ENCODE measurements at regions not wholly inside any gene's neighbourhood (a gene's known extent, or its start where the extent isn't known, plus 50 kb on each side); places are given as distances from the start of the nearest gene placed in this dataset.

GRCh38 chrX:69025802-69026301 lies 139.4 kb downstream of the PJA1 start:
- no peak overlapping the region for H3K4me3 Mint-ChIP-seq (ENCODE audit: low read depth)
- H3K4me1 Mint-ChIP-seq (ENCODE audit: low read depth): no peaks in the 10 kb centered on the region
- intact Hi-C loops (cut with micrococcal nuclease): no loop called here
- H3K36me3 Mint-ChIP-seq (ENCODE audit: low read depth): no peaks in the 10 kb centered on the region
- H3K9me3 Mint-ChIP-seq: no peaks in the 10 kb centered on the region
- H3K27ac Mint-ChIP-seq: no peak overlapping the region
- no peaks in the 10 kb centered on the region for H3K27me3 Mint-ChIP-seq (ENCODE audit: low read depth)
- no peak for DNase-seq (ENCODE audit: low spot score)

- Mint-ChIP-seq H3K9me3 (no peaks in the 10 kb centered on the region), H3K4me3 (ENCODE audit: low read depth) (no peak overlapping the region), H3K27me3 (ENCODE audit: low read depth) (no peaks in the 10 kb centered on the region), H3K4me1 (ENCODE audit: low read depth) (no peaks in the 10 kb centered on the region), H3K36me3 (ENCODE audit: low read depth) (no peaks in the 10 kb centered on the region), H3K27ac (no peak overlapping the region)
- DNase-seq (ENCODE audit: low spot score): no peak
- intact Hi-C loops (cut with micrococcal nuclease): no loop called here
Observed at GRCh38 chrX:69024931-69025330, 140.3 kb downstream of the PJA1 start.

GRCh38 chrX:69024161-69024736 lies 141.0 kb downstream of the PJA1 start:
- no peaks in the 10 kb centered on the region for H3K36me3 Mint-ChIP-seq (ENCODE audit: low read depth)
- intact Hi-C loops (cut with micrococcal nuclease): no loop called here
- no peaks in the 10 kb centered on the region for H3K9me3 Mint-ChIP-seq
- H3K27ac Mint-ChIP-seq: no peak overlapping the region
- H3K4me1 Mint-ChIP-seq (ENCODE audit: low read depth): no peaks in the 10 kb centered on the region
- H3K4me3 Mint-ChIP-seq (ENCODE audit: low read depth): no peak overlapping the region
- no peaks in the 10 kb centered on the region for H3K27me3 Mint-ChIP-seq (ENCODE audit: low read depth)
- DNase-seq (ENCODE audit: low spot score): no peak

- H3K4me3 Mint-ChIP-seq (ENCODE audit: low read depth): no peak overlapping the region
Observed at GRCh38 chrX:69022430-69022829, 142.8 kb downstream of the PJA1 start.

GRCh38 chrX:69021141-69021960 lies 143.9 kb downstream of the PJA1 start:
- Mint-ChIP-seq H3K4me1 (ENCODE audit: low read depth) (no peaks in the 10 kb centered on the region), H3K27ac (no peak overlapping the region), H3K4me3 (ENCODE audit: low read depth) (no peak overlapping the region), H3K9me3 (no peaks in the 10 kb centered on the region), H3K36me3 (ENCODE audit: low read depth) (no peaks in the 10 kb centered on the region), H3K27me3 (ENCODE audit: low read depth) (no peaks in the 10 kb centered on the region)
- intact Hi-C loops (cut with micrococcal nuclease): no loop called here
- DNase-seq (ENCODE audit: low spot score): no peak

More at GRCh38 chrX:69022430-69022829, 142.8 kb downstream of the PJA1 start:
- intact Hi-C loops (cut with micrococcal nuclease): no loop called here
- Mint-ChIP-seq H3K4me1 (ENCODE audit: low read depth) (no peaks in the 10 kb centered on the region), H3K27ac (no peak overlapping the region), H3K27me3 (ENCODE audit: low read depth) (no peaks in the 10 kb centered on the region), H3K36me3 (ENCODE audit: low read depth) (no peaks in the 10 kb centered on the region), H3K9me3 (no peaks in the 10 kb centered on the region)
- DNase-seq (ENCODE audit: low spot score): no peak

- Mint-ChIP-seq H3K9me3 (no peaks in the 10 kb centered on the region), H3K27ac (no peak overlapping the region), H3K4me3 (ENCODE audit: low read depth) (no peak overlapping the region), H3K36me3 (ENCODE audit: low read depth) (no peaks in the 10 kb centered on the region), H3K27me3 (ENCODE audit: low read depth) (no peaks in the 10 kb centered on the region), H3K4me1 (ENCODE audit: low read depth) (no peaks in the 10 kb centered on the region)
- DNase-seq (ENCODE audit: low spot score): no peak
- intact Hi-C loops (cut with micrococcal nuclease): no loop called here
Observed at GRCh38 chrX:69020316-69020715, 144.9 kb downstream of the PJA1 start.

- no peak for DNase-seq (ENCODE audit: low spot score)
- no peak overlapping the region for H3K4me3 Mint-ChIP-seq (ENCODE audit: low read depth)
- intact Hi-C loops (cut with micrococcal nuclease): no loop called here
- no peaks in the 10 kb centered on the region for H3K27me3 Mint-ChIP-seq (ENCODE audit: low read depth)
- no peak overlapping the region for H3K27ac Mint-ChIP-seq
- no peaks in the 10 kb centered on the region for H3K36me3 Mint-ChIP-seq (ENCODE audit: low read depth)
- no peaks in the 10 kb centered on the region for H3K4me1 Mint-ChIP-seq (ENCODE audit: low read depth)
- no peaks in the 10 kb centered on the region for H3K9me3 Mint-ChIP-seq
Observed at GRCh38 chrX:69019073-69019890, 146.0 kb downstream of the PJA1 start.

GRCh38 chrX:69018416-69019072 lies 146.7 kb downstream of the PJA1 start:
- Mint-ChIP-seq H3K4me1 (ENCODE audit: low read depth) (no peaks in the 10 kb centered on the region), H3K9me3 (no peaks in the 10 kb centered on the region), H3K27ac (no peak overlapping the region), H3K4me3 (ENCODE audit: low read depth) (no peak overlapping the region), H3K36me3 (ENCODE audit: low read depth) (no peaks in the 10 kb centered on the region), H3K27me3 (ENCODE audit: low read depth) (no peaks in the 10 kb centered on the region)
- no peak for DNase-seq (ENCODE audit: low spot score)
- intact Hi-C loops (cut with micrococcal nuclease): no loop called here

- intact Hi-C loops (cut with micrococcal nuclease): no loop called here
- Mint-ChIP-seq H3K36me3 (ENCODE audit: low read depth) (no peaks in the 10 kb centered on the region), H3K4me1 (ENCODE audit: low read depth) (no peaks in the 10 kb centered on the region), H3K9me3 (no peaks in the 10 kb centered on the region), H3K4me3 (ENCODE audit: low read depth) (no peak overlapping the region), H3K27me3 (ENCODE audit: low read depth) (no peaks in the 10 kb centered on the region), H3K27ac (no peak overlapping the region)
- no peak for DNase-seq (ENCODE audit: low spot score)
Observed at GRCh38 chrX:69016293-69016941, 148.8 kb downstream of the PJA1 start.

GRCh38 chrX:69015564-69016292 lies 149.5 kb downstream of the PJA1 start:
- intact Hi-C loops (cut with micrococcal nuclease): no loop called here
- Mint-ChIP-seq H3K9me3 (no peaks in the 10 kb centered on the region), H3K27me3 (ENCODE audit: low read depth) (peaks cover 3% of the 10 kb centered on the region), H3K27ac (no peak overlapping the region), H3K4me1 (ENCODE audit: low read depth) (no peaks in the 10 kb centered on the region), H3K36me3 (ENCODE audit: low read depth) (no peaks in the 10 kb centered on the region), H3K4me3 (ENCODE audit: low read depth) (no peak overlapping the region)
- DNase-seq (ENCODE audit: low spot score): no peak

GRCh38 chrX:69015156-69015555 lies 150.1 kb downstream of the PJA1 start:
- Mint-ChIP-seq H3K36me3 (ENCODE audit: low read depth) (no peaks in the 10 kb centered on the region), H3K27ac (no peak overlapping the region), H3K27me3 (ENCODE audit: low read depth) (peaks cover 3% of the 10 kb centered on the region), H3K4me1 (ENCODE audit: low read depth) (no peaks in the 10 kb centered on the region), H3K9me3 (no peaks in the 10 kb centered on the region), H3K4me3 (ENCODE audit: low read depth) (no peak overlapping the region)
- DNase-seq (ENCODE audit: low spot score): no peak
- intact Hi-C loops (cut with micrococcal nuclease): no loop called here

- Mint-ChIP-seq H3K27ac (no peak overlapping the region), H3K4me1 (ENCODE audit: low read depth) (no peaks in the 10 kb centered on the region), H3K36me3 (ENCODE audit: low read depth) (no peaks in the 10 kb centered on the region), H3K4me3 (ENCODE audit: low read depth) (no peak overlapping the region), H3K27me3 (ENCODE audit: low read depth) (peaks cover 3% of the 10 kb centered on the region), H3K9me3 (no peaks in the 10 kb centered on the region)
- DNase-seq (ENCODE audit: low spot score): no peak
- intact Hi-C loops (cut with micrococcal nuclease): no loop called here
Observed at GRCh38 chrX:69014200-69014599, 151.1 kb downstream of the PJA1 start.
